ENCODE measurements at regions not wholly inside any gene's neighbourhood (a gene's known extent, or its start where the extent isn't known, plus 50 kb on each side); places are given as distances from the start of the nearest gene placed in this dataset.

GRCh38 chr2:194896871-194897270 is 760.2 kb upstream of the SLC39A10 start:
- TF ChIP-seq CTCF (IDR thresholded peaks at IDR 0.05; ENCODE audit: low read depth, low read length) (no peak), EZH2phosphoT487 (IDR thresholded peaks at IDR 0.05; ENCODE audit: low read depth) (no peak)
